ENCODE measurements at regions not wholly inside any gene's neighbourhood (a gene's known extent, or its start where the extent isn't known, plus 50 kb on each side); places are given as distances from the start of the nearest gene placed in this dataset.

DNA sequence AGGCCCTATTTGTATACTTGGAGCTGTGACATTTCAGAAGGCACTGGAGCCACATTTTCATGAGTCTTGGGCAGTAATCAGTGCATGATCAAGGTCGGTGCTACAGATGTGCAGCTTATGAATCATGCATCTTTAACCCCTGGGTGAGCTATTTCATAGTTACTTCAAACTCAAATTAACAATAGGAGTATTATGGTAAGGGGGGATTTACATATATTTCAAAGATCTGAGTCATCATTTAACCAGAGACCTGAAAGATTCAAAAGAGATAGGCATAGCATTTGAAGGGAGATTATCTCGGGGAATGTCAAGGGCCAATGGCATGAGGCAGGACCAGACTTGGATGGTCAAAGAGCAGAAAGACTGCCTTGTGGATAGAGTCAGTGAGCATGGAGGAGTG lies 169.0 kb upstream of the GRIN3A start:
- no peak for TF ChIP-seq POLR2A (IDR thresholded peaks at IDR 0.05)
- TF ChIP-seq, protein P1, sequence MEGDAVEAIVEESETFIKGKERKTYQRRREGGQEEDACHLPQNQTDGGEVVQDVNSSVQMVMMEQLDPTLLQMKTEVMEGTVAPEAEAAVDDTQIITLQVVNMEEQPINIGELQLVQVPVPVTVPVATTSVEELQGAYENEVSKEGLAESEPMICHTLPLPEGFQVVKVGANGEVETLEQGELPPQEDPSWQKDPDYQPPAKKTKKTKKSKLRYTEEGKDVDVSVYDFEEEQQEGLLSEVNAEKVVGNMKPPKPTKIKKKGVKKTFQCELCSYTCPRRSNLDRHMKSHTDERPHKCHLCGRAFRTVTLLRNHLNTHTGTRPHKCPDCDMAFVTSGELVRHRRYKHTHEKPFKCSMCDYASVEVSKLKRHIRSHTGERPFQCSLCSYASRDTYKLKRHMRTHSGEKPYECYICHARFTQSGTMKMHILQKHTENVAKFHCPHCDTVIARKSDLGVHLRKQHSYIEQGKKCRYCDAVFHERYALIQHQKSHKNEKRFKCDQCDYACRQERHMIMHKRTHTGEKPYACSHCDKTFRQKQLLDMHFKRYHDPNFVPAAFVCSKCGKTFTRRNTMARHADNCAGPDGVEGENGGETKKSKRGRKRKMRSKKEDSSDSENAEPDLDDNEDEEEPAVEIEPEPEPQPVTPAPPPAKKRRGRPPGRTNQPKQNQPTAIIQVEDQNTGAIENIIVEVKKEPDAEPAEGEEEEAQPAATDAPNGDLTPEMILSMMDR (IDR thresholded peaks at IDR 0.05), result no peak

Measured in uterus (tissue), 2 donors.